GM23338 (cell line): ENCODE measurements at regions not wholly inside any gene's neighbourhood (a gene's known extent, or its start where the extent isn't known, plus 50 kb on each side); places are given as distances from the start of the nearest gene placed in this dataset.

ENCODE experiments used
- ATAC-seq: fragments of 200-7000 bp; cut with Tn5 transposase; 3 replicates; pipeline ENCODE4 v1.9.1; 2020
- DNase-seq: peaks from one replicate; pipeline ENCODE4 v3.0.0-alpha.2; 2015; ENCODE audit warnings: low spot score
- H2AFZ ChIP-seq: fragments of 200-600 bp; sonication (generic); 2 replicates; pipeline ENCODE4 v1.8.0; 2016; ENCODE audit warnings: antibody characterized with exemption, mild to moderate bottlenecking, moderate library complexity
- H3F3A ChIP-seq: fragments of 200-600 bp; sonication (generic); replicated peaks from 2 replicates; pipeline ENCODE4 v1.8.0; 2017; ENCODE audit warnings: antibody characterized with exemption, mixed run types, low read depth
- H3K27ac ChIP-seq: fragments of 200-600 bp; sonication (generic); 2 replicates; pipeline ENCODE4 v1.6.1; 2016; ENCODE audit warnings: low read depth
- H3K27me3 ChIP-seq: fragments of 200-600 bp; sonication (generic); 2 replicates; pipeline ENCODE4 v1.8.0; 2016; ENCODE audit warnings: mild to moderate bottlenecking, mixed run types, moderate library complexity; ENCODE audit not compliant: insufficient read depth
- H3K36me3 ChIP-seq: fragments of 200-600 bp; sonication (generic); 2 replicates; pipeline ENCODE4 v1.8.0; 2016; ENCODE audit warnings: mild to moderate bottlenecking; ENCODE audit not compliant: insufficient read depth
- H3K4me1 ChIP-seq: fragments of 200-600 bp; sonication (generic); 2 replicates; pipeline ENCODE4 v1.8.0; 2016; ENCODE audit warnings: mild to moderate bottlenecking, moderate library complexity; ENCODE audit not compliant: insufficient read depth
- H3K4me2 ChIP-seq: fragments of 200-600 bp; sonication (generic); 2 replicates; pipeline ENCODE4 v1.7.1; 2017; ENCODE audit warnings: mixed run types
- H3K4me3 ChIP-seq: fragments of 200-600 bp; sonication (generic); 2 replicates; pipeline ENCODE4 v1.6.1; 2016; ENCODE audit warnings: mixed run types
- H3K79me2 ChIP-seq: fragments of 200-600 bp; sonication (generic); replicated peaks from 2 replicates; pipeline ENCODE4 v1.8.0; 2017; ENCODE audit warnings: mild to moderate bottlenecking; ENCODE audit not compliant: insufficient read depth
- H3K9me2 ChIP-seq: fragments of 200-600 bp; sonication (generic); 2 replicates; pipeline ENCODE4 v1.8.0; 2017; ENCODE audit not compliant: insufficient read depth
- H4K20me1 ChIP-seq: fragments of 200-600 bp; sonication (generic); replicated peaks from 2 replicates; pipeline ENCODE4 v1.8.0; 2017; ENCODE audit warnings: mild to moderate bottlenecking; ENCODE audit not compliant: insufficient read depth
- H3K27ac Mint-ChIP-seq: 2 replicates; pipeline ENCODE4 v1.8.0; 2020; ENCODE audit warnings: inconsistent platforms, mild to moderate bottlenecking, moderate library complexity, mixed read lengths
- H3K27me3 Mint-ChIP-seq: 3 replicates; pipeline ENCODE4 v1.8.0; 2022; ENCODE audit warnings: low read depth, mild to moderate bottlenecking, moderate library complexity, mixed read lengths, inconsistent platforms; ENCODE audit not compliant: insufficient read depth, poor library complexity
- H3K36me3 Mint-ChIP-seq: 3 replicates; pipeline ENCODE4 v1.8.0; 2021; ENCODE audit warnings: low read depth, mild to moderate bottlenecking, inconsistent platforms, moderate library complexity, mixed read lengths
- H3K4me1 Mint-ChIP-seq: 3 replicates; pipeline ENCODE4 v1.8.0; 2020; ENCODE audit warnings: mild to moderate bottlenecking, inconsistent platforms, mixed read lengths
- H3K4me3 Mint-ChIP-seq: 3 replicates; pipeline ENCODE4 v1.8.0; 2021; ENCODE audit warnings: moderate library complexity, mild to moderate bottlenecking, inconsistent platforms, mixed read lengths
- H3K9me3 Mint-ChIP-seq: 3 replicates; pipeline ENCODE4 v1.8.0; 2020; ENCODE audit warnings: moderate library complexity, mild to moderate bottlenecking, inconsistent platforms, mixed read lengths
- CREB1 ChIP-seq: fragments of 250-450 bp; sonication (Bioruptor Pico); IDR thresholded peaks from 2 replicates; pipeline ENCODE4 v1.5.0; 2020; ENCODE audit warnings: low read depth, mild to moderate bottlenecking, moderate library complexity
- EZH2 ChIP-seq: fragments of 200-600 bp; sonication (generic); IDR thresholded peaks from one replicate; pipeline ENCODE4 v1.8.0; 2017; ENCODE audit warnings: antibody characterized with exemption, mild to moderate bottlenecking, low read depth; ENCODE audit not compliant: unreplicated experiment
- EZH2phosphoT487 ChIP-seq: fragments of 200-600 bp; sonication (generic); IDR thresholded peaks from one replicate; pipeline ENCODE4 v1.8.1; 2018; ENCODE audit warnings: antibody characterized with exemption; ENCODE audit not compliant: unreplicated experiment
- JUNB ChIP-seq: IDR thresholded peaks from one replicate; pipeline ENCODE4 v1.6.1; 2016; ENCODE audit warnings: antibody characterized with exemption; ENCODE audit not compliant: unreplicated experiment
- NANOG ChIP-seq: IDR thresholded peaks from 2 replicates; pipeline ENCODE4 v1.6.1; 2016; ENCODE audit warnings: antibody characterized with exemption, borderline replicate concordance
- POLR2AphosphoS5 ChIP-seq: IDR thresholded peaks from 2 replicates; pipeline ENCODE4 v1.6.1; 2016; ENCODE audit warnings: antibody characterized with exemption, low read depth
- STAT1 ChIP-seq: IDR thresholded peaks from one replicate; pipeline ENCODE4 v1.6.1; 2016; ENCODE audit warnings: antibody characterized with exemption; ENCODE audit not compliant: unreplicated experiment
- ZNF114 ChIP-seq: fragments of 250-450 bp; sonication (Bioruptor Pico); IDR thresholded peaks from 2 replicates; pipeline ENCODE4 v1.5.0; 2020; ENCODE audit warnings: mild to moderate bottlenecking, moderate library complexity
- ZNF331 ChIP-seq: fragments of 250-450 bp; sonication (Bioruptor Pico); IDR thresholded peaks from 2 replicates; pipeline ENCODE4 v1.5.0; 2020; ENCODE audit warnings: low read depth, mild to moderate bottlenecking, moderate library complexity
- TF ChIP-seq, protein P1 (sequence below): IDR thresholded peaks from 2 replicates; pipeline ENCODE4 v1.6.1; 2016; ENCODE audit warnings: antibody characterized with exemption
- TF ChIP-seq, protein P2 (sequence below), 2 experiments: fragments of 200-600 bp in 1 of 2; sonication (generic) in 1 of 2; conservative IDR thresholded peaks; 2 replicates each; pipeline versions ENCODE4 v1.5.1 to v1.6.1; 2016 to 2017; ENCODE audit warnings: antibody characterized with exemption in 2 of 2, low read depth in 2 of 2, mild to moderate bottlenecking in 2 of 2, moderate library complexity in 1 of 2
- TF ChIP-seq, protein P3 (sequence below): fragments of 250-450 bp; sonication (Bioruptor Pico); IDR thresholded peaks from 2 replicates; pipeline ENCODE4 v1.5.0; 2020; ENCODE audit warnings: mild to moderate bottlenecking, moderate library complexity
- TF ChIP-seq, protein P4 (sequence below): IDR thresholded peaks from one replicate; pipeline ENCODE4 v1.6.1; 2018; ENCODE audit warnings: antibody characterized with exemption; ENCODE audit not compliant: unreplicated experiment

DNA sequence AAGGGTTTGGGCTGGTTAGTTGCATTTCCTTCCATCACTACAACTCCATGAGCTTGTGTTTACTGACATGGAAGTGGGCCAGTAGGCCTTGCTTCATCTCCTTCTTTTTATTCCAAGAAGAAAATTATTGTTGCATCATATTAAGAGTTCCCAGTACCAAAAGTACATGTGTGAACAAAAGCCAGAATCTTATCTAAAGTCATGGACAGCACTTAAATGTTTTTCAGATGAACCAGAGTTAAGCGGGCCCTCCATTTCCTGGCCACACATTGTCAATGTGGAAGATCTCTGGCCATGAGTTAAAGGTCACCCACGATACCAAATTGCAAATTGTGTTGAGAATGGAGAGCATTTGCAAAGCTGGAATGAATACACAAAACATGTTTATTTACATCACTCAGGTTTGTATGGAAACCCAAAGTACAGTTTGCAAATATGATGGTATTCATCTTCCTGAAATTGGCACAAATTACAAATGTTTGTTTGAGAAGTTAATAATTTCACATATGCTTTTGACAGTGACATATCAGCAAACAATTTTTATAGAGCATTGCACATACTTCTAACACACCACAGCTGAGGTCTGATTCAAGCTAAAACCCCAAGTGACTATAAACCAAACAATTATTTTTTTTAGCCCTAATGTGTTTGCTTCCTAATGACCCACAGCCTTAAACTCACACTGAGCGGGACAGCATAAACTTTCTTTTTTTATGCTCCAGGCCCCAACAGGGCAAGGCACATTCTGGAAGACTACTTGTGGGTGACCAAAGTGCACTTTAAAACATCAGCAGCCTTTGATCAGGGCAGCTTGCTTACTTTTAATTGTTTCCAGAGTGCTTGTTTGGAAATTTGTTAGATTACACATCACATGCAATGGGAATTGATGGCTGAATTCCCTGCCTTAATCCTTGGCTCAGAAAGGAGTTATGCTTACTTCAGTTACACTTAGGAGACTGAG is 502.9 kb upstream of the SLIT2 start:
- no peaks in the 10 kb centered on the region for H3K4me1 Mint-ChIP-seq
- Histone ChIP-seq H3K27ac (no peak overlapping the region), H3K79me2 (no peaks in the 10 kb centered on the region), H3K36me3 (no peaks in the 10 kb centered on the region), H3K27me3 (no peaks in the 10 kb centered on the region), H3K4me3 (no peak overlapping the region), H4K20me1 (no peaks in the 10 kb centered on the region), H3F3A (no peaks in the 10 kb centered on the region), H2AFZ (peak overlapping the region; percentile 48; the same call in 1 of the 2 replicates), H3K4me1 (no peaks in the 10 kb centered on the region), H3K9me2 (no peaks in the 10 kb centered on the region), H3K4me2 (no peak overlapping the region)
- no peaks in the 10 kb centered on the region for H3K9me3 Mint-ChIP-seq
- no peak overlapping the region for H3K4me3 Mint-ChIP-seq
- H3K27ac Mint-ChIP-seq: no peak overlapping the region
- TF ChIP-seq NANOG (no peak), EZH2 (no peak), ZNF114 (CRISPR knock-in tag) (no peak), POLR2AphosphoS5 (no peak), ZNF331 (CRISPR knock-in tag) (no peak), JUNB (no peak), CREB1 (no peak), STAT1 (no peak), EZH2phosphoT487 (no peak)
- TF ChIP-seq, protein P1, sequence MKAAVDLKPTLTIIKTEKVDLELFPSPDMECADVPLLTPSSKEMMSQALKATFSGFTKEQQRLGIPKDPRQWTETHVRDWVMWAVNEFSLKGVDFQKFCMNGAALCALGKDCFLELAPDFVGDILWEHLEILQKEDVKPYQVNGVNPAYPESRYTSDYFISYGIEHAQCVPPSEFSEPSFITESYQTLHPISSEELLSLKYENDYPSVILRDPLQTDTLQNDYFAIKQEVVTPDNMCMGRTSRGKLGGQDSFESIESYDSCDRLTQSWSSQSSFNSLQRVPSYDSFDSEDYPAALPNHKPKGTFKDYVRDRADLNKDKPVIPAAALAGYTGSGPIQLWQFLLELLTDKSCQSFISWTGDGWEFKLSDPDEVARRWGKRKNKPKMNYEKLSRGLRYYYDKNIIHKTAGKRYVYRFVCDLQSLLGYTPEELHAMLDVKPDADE: no peak
- TF ChIP-seq, protein P2, sequence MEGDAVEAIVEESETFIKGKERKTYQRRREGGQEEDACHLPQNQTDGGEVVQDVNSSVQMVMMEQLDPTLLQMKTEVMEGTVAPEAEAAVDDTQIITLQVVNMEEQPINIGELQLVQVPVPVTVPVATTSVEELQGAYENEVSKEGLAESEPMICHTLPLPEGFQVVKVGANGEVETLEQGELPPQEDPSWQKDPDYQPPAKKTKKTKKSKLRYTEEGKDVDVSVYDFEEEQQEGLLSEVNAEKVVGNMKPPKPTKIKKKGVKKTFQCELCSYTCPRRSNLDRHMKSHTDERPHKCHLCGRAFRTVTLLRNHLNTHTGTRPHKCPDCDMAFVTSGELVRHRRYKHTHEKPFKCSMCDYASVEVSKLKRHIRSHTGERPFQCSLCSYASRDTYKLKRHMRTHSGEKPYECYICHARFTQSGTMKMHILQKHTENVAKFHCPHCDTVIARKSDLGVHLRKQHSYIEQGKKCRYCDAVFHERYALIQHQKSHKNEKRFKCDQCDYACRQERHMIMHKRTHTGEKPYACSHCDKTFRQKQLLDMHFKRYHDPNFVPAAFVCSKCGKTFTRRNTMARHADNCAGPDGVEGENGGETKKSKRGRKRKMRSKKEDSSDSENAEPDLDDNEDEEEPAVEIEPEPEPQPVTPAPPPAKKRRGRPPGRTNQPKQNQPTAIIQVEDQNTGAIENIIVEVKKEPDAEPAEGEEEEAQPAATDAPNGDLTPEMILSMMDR (conservative IDR thresholded peaks at IDR 0.05; ENCODE audit: low read depth in 2 of 2): no peak
- TF ChIP-seq, protein P3, sequence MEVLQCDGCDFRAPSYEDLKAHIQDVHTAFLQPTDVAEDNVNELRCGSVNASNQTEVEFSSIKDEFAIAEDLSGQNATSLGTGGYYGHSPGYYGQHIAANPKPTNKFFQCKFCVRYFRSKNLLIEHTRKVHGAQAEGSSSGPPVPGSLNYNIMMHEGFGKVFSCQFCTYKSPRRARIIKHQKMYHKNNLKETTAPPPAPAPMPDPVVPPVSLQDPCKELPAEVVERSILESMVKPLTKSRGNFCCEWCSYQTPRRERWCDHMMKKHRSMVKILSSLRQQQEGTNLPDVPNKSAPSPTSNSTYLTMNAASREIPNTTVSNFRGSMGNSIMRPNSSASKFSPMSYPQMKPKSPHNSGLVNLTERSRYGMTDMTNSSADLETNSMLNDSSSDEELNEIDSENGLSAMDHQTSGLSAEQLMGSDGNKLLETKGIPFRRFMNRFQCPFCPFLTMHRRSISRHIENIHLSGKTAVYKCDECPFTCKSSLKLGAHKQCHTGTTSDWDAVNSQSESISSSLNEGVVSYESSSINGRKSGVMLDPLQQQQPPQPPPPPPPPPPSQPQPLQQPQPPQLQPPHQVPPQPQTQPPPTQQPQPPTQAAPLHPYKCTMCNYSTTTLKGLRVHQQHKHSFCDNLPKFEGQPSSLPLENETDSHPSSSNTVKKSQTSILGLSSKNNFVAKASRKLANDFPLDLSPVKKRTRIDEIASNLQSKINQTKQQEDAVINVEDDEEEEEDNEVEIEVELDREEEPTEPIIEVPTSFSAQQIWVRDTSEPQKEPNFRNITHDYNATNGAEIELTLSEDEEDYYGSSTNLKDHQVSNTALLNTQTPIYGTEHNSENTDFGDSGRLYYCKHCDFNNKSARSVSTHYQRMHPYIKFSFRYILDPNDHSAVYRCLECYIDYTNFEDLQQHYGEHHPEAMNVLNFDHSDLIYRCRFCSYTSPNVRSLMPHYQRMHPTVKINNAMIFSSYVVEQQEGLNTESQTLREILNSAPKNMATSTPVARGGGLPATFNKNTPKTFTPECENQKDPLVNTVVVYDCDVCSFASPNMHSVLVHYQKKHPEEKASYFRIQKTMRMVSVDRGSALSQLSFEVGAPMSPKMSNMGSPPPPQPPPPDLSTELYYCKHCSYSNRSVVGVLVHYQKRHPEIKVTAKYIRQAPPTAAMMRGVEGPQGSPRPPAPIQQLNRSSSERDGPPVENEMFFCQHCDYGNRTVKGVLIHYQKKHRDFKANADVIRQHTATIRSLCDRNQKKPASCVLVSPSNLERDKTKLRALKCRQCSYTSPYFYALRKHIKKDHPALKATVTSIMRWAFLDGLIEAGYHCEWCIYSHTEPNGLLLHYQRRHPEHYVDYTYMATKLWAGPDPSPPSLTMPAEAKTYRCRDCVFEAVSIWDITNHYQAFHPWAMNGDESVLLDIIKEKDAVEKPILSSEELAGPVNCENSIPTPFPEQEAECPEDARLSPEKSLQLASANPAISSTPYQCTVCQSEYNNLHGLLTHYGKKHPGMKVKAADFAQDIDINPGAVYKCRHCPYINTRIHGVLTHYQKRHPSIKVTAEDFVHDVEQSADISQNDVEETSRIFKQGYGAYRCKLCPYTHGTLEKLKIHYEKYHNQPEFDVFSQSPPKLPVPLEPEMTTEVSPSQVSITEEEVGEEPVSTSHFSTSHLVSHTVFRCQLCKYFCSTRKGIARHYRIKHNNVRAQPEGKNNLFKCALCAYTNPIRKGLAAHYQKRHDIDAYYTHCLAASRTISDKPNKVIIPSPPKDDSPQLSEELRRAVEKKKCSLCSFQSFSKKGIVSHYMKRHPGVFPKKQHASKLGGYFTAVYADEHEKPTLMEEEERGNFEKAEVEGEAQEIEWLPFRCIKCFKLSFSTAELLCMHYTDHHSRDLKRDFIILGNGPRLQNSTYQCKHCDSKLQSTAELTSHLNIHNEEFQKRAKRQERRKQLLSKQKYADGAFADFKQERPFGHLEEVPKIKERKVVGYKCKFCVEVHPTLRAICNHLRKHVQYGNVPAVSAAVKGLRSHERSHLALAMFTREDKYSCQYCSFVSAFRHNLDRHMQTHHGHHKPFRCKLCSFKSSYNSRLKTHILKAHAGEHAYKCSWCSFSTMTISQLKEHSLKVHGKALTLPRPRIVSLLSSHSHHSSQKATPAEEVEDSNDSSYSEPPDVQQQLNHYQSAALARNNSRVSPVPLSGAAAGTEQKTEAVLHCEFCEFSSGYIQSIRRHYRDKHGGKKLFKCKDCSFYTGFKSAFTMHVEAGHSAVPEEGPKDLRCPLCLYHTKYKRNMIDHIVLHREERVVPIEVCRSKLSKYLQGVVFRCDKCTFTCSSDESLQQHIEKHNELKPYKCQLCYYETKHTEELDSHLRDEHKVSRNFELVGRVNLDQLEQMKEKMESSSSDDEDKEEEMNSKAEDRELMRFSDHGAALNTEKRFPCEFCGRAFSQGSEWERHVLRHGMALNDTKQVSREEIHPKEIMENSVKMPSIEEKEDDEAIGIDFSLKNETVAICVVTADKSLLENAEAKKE: no peak
- TF ChIP-seq, protein P4, sequence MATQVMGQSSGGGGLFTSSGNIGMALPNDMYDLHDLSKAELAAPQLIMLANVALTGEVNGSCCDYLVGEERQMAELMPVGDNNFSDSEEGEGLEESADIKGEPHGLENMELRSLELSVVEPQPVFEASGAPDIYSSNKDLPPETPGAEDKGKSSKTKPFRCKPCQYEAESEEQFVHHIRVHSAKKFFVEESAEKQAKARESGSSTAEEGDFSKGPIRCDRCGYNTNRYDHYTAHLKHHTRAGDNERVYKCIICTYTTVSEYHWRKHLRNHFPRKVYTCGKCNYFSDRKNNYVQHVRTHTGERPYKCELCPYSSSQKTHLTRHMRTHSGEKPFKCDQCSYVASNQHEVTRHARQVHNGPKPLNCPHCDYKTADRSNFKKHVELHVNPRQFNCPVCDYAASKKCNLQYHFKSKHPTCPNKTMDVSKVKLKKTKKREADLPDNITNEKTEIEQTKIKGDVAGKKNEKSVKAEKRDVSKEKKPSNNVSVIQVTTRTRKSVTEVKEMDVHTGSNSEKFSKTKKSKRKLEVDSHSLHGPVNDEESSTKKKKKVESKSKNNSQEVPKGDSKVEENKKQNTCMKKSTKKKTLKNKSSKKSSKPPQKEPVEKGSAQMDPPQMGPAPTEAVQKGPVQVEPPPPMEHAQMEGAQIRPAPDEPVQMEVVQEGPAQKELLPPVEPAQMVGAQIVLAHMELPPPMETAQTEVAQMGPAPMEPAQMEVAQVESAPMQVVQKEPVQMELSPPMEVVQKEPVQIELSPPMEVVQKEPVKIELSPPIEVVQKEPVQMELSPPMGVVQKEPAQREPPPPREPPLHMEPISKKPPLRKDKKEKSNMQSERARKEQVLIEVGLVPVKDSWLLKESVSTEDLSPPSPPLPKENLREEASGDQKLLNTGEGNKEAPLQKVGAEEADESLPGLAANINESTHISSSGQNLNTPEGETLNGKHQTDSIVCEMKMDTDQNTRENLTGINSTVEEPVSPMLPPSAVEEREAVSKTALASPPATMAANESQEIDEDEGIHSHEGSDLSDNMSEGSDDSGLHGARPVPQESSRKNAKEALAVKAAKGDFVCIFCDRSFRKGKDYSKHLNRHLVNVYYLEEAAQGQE: no peak
- ATAC-seq: no peak
- H3K36me3 Mint-ChIP-seq: no peaks in the 10 kb centered on the region
- no peak for DNase-seq
- peaks cover under 1% of the 10 kb centered on the region for H3K27me3 Mint-ChIP-seq
